Transverse colon (tissue), 4 donors: ENCODE measurements at regions not wholly inside any gene's neighbourhood (a gene's known extent, or its start where the extent isn't known, plus 50 kb on each side); places are given as distances from the start of the nearest gene placed in this dataset.

ENCODE experiments used
- DNase-seq: peaks from one replicate; pipeline ENCODE4 v3.0.0-alpha.2; 2019
- H3K27ac ChIP-seq, 4 donors: fragments of 200-600 bp; sonication (generic); 2 replicates each; pipeline ENCODE4 v1.5.1; 2016 to 2018; ENCODE audit warnings: inconsistent platforms in 4 of 4
- H3K27me3 ChIP-seq: fragments of 200-600 bp; sonication (generic); 2 replicates; pipeline ENCODE4 v1.5.1; 2017; ENCODE audit warnings: inconsistent platforms
- H3K36me3 ChIP-seq, 4 donors: fragments of 200-600 bp; sonication (generic); 2 replicates each; pipeline ENCODE4 v1.5.1; 2017 to 2019; ENCODE audit warnings: inconsistent platforms in 4 of 4
- H3K4me1 ChIP-seq, 4 donors: fragments of 200-600 bp; sonication (generic); 2 replicates each; pipeline ENCODE4 v1.5.1; 2017 to 2020; ENCODE audit warnings: inconsistent platforms in 4 of 4
- H3K4me3 ChIP-seq, 4 donors: fragments of 200-600 bp; sonication (generic); 1 replicate in 1 of 4; 2 replicates in 3 of 4; pipeline versions ENCODE4 v1.5.1 to v1.6.1; 2017 to 2019; ENCODE audit warnings: inconsistent platforms in 4 of 4
- H3K9me3 ChIP-seq, 2 donors: fragments of 200-600 bp; sonication (generic); 2 replicates each; pipeline ENCODE4 v1.5.1; 2017 to 2019; ENCODE audit warnings: inconsistent platforms in 2 of 2
- CTCF ChIP-seq, 5 experiments: fragments of 200-600 bp in 3 of 5; fragments of 450-650 bp in 2 of 5; sonication (generic) in 3 of 5; IDR thresholded peaks; 1 replicate in 2 of 5; 2 replicates in 3 of 5; pipeline ENCODE4 v1.5.1; 2016 to 2017; ENCODE audit warnings: antibody characterized with exemption in 5 of 5, inconsistent platforms in 3 of 5, mild to moderate bottlenecking in 2 of 5, moderate library complexity in 1 of 5
- EP300 ChIP-seq: sonication (generic); formaldehyde crosslinking; IDR thresholded peaks from one replicate; pipeline ENCODE4 v1.6.1; 2017; ENCODE audit warnings: antibody characterized with exemption, low read depth
- POLR2A ChIP-seq: fragments of 450-650 bp; IDR thresholded peaks from one replicate; pipeline ENCODE4 v1.6.1; 2016; ENCODE audit warnings: antibody characterized with exemption, mild to moderate bottlenecking, moderate library complexity
- POLR2AphosphoS5 ChIP-seq, 3 donors: sonication (generic); formaldehyde crosslinking; IDR thresholded peaks; one replicate each; pipeline ENCODE4 v1.6.1; 2016; ENCODE audit warnings: antibody characterized with exemption in 3 of 3
- WGBS, 2 donors: methylation state at CpG; one replicate each; pipeline ENCODE4 v1.1.5; 2018; ENCODE audit warnings: low coverage in 1 of 2; 5-methylcytosine and 5-hydroxymethylcytosine counted together
- in situ Hi-C, 4 donors: fragments of 200-750 bp; cut with MboI; loops; one replicate each; pipeline versions ENCODE4 v1.15.0 to v1.15.1; 2017; ENCODE audit warnings: low sequenced_read_pairs in 3 of 4, low pct_ligation_motif_present in 1 of 4, low pct_unique_long_range_greater_than_20kb in 1 of 4
- intact Hi-C: fragments of 100-400 bp; cut with DNase I; formaldehyde crosslinking; loops from one replicate; pipeline ENCODE4 v1.15.1; 2023; ENCODE audit warnings: low total_unique reads

DNA sequence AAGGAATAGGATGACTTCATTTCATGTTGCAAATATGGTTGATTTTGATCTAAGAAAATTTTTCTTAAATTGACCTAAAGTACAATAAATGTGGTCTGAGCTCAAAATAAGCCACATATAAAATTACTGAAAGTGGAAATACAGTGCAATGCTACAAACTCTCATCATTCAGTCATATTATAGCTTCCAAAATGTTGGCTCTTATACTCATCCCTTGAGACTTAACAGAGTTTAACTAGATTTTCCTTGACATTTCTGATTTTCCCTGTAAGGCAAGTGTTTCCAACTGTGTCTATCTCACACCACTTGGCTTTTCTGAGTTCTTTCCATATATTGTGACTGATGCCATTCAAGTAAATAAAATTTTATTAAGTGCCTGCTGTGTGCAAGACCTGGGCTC is 123.7 kb upstream of the NTF3 start:
- no peaks in the 10 kb centered on the region for H3K27me3 ChIP-seq
- H3K9me3 ChIP-seq: no peaks in the 10 kb centered on the region
- in situ Hi-C loops (no loop called here), intact Hi-C loops (no loop called here)
- no peak for TF ChIP-seq POLR2AphosphoS5 (IDR thresholded peaks at IDR 0.05)
- no peak for TF ChIP-seq POLR2A
- TF ChIP-seq EP300: no peak
- TF ChIP-seq CTCF (IDR thresholded peaks at IDR 0.05): no peak
- H3K36me3 ChIP-seq: no peaks in the 10 kb centered on the region
- H3K4me3 ChIP-seq: no peak overlapping the region
- no peak for DNase-seq
- H3K4me1 ChIP-seq: peaks cover 0 to 8% (median 0%) of the 10 kb centered on the region in 4 donors
- no peak overlapping the region for H3K27ac ChIP-seq

- Histone ChIP-seq H3K9me3 (no peaks in the 10 kb centered on the region), H3K27me3 (no peaks in the 10 kb centered on the region), H3K36me3 (no peaks in the 10 kb centered on the region), H3K4me3 (no peak overlapping the region), H3K27ac (no peak overlapping the region), H3K4me1 (peaks cover 0 to 8% (median 0%) of the 10 kb centered on the region in 4 donors)
- DNase-seq: no peak
- in situ Hi-C loops (no loop called here), intact Hi-C loops (no loop called here)
- WGBS, 2 donors: 85 to 88% methylated on average over 8 of the region's 8 CpGs
- TF ChIP-seq POLR2AphosphoS5 (IDR thresholded peaks at IDR 0.05): no peak
- TF ChIP-seq CTCF (IDR thresholded peaks at IDR 0.05): no peak
- no peak for TF ChIP-seq EP300
- TF ChIP-seq POLR2A: no peak
Measured at GRCh38 chr12:5308996-5309395, 122.9 kb upstream of the NTF3 start.

DNA sequence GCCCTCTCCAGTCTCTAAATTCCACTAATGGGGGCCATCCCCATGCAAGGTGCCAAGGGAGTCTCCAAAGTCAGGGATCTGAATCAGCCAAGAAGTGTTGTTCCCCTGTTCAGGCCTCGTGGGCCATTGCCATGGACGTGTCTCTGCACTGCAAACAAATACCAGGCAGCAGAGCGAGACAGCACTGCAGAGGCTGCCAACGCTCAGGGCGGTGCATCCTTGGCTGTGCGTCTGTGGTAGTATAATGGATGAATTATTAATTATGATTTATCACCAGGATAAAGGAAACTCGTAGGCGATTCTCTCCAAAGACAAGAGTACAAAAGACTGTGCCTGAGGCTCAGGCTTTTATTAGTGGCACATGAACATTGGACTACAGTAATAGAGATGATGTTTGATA is 122.3 kb upstream of the NTF3 start:
- Histone ChIP-seq H3K36me3 (no peaks in the 10 kb centered on the region), H3K9me3 (peaks cover 0 to 5% of the 10 kb centered on the region in 2 donors), H3K27ac (no peak overlapping the region), H3K4me3 (no peak overlapping the region), H3K4me1 (peaks cover 0 to 8% (median 0%) of the 10 kb centered on the region in 4 donors), H3K27me3 (no peaks in the 10 kb centered on the region)
- WGBS, 2 donors: 43 to 50% methylated on average over 2 to 8 of the region's 8 CpGs
- TF ChIP-seq POLR2AphosphoS5 (IDR thresholded peaks at IDR 0.05) (no peak), EP300 (no peak), POLR2A (no peak), CTCF (IDR thresholded peaks at IDR 0.05) (no peak)
- in situ Hi-C loops (no loop called here), intact Hi-C loops (no loop called here)
- DNase-seq: no peak

DNA sequence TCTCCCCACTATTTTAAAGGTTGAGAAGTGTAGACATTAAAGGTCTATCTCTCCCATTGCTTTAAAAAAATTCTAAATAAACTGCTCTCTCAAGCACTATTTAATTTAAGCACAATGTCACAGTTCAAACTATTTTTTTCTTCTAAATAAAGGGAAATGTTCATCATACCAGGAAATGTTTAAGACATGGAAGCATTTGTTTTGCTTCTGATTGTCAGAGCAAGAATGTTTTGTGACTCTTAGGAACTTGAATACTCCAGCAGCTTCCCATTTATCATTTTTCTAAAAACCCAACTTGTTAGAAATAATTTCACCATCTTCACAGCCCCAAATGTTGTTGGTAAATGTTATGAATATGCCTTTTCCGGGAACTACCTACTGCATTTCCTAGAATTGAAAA is 121.8 kb upstream of the NTF3 start:
- DNase-seq: no peak
- TF ChIP-seq POLR2A (no peak), EP300 (no peak), POLR2AphosphoS5 (IDR thresholded peaks at IDR 0.05) (no peak), CTCF (IDR thresholded peaks at IDR 0.05) (no peak)
- Histone ChIP-seq H3K4me1 (peaks cover 0 to 8% (median 0%) of the 10 kb centered on the region in 4 donors), H3K27ac (no peak overlapping the region), H3K36me3 (no peaks in the 10 kb centered on the region), H3K27me3 (no peaks in the 10 kb centered on the region), H3K4me3 (no peak overlapping the region), H3K9me3 (peaks cover 0 to 9% of the 10 kb centered on the region in 2 donors)
- intact Hi-C loops: no loop called here
- WGBS, 2 donors: 82 to 85% methylated on average over 1 of the region's 1 CpG
- in situ Hi-C loops: no loop called here
